ENCODE measurements at regions not wholly inside any gene's neighbourhood (a gene's known extent, or its start where the extent isn't known, plus 50 kb on each side); places are given as distances from the start of the nearest gene placed in this dataset.

DNA sequence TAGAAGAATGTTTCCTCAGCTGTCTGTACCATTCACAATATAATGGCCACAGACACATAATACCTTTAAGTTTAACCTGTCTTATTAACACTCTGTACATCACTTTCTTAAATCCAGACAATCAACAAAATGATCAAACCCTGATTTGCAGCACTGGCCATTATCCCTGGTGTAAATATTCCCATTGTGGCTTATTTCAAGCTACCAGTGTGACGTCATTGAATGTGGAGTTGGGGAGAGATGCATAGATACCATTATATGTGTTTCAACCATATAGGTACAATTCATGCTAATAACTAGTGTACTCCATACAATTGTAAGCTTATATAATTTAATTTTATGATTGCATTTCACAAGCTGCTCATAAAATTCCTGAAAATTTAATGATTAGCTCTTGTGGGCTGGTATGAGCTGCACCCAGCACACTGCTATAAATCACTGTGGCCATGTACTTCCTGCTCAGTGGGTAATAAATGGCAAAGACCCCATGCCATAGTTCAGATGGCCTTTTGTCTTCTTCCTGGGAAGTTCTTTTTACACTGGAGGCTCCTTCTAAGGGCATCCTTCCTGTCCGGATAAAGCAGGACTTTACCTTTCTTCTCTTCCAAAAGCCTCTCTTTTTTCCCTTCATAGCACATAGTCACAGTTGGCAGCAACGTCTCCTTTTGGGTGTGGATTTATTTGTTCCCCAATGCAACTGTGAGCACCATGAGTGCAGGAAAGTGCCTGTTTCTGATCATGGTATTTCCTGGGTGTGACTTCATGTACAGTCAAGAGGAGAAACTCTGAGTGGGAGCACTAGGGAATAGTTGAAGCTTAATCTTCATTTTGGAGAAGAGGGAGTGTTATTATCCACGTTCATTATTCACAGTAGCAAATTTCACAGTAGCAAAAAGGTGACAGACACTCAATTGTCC lies 87.8 kb downstream of the MIAT start:
- TF ChIP-seq CTCF (IDR thresholded peaks at IDR 0.05; ENCODE audit: low read depth, low read length) (no peak), POLR2A (IDR thresholded peaks at IDR 0.05; ENCODE audit: extremely low read depth, insufficient read length) (no peak)

Data from NB4 (cell line).